DMS153 (cell line): ENCODE measurements at regions not wholly inside any gene's neighbourhood (a gene's known extent, or its start where the extent isn't known, plus 50 kb on each side); places are given as distances from the start of the nearest gene placed in this dataset.
A peak's percentile ranks its signal among the peaks of the same experiment; 100 is the strongest.

ENCODE experiments used
- DNase-seq: peaks from one replicate; lab custom pipeline; 2025; lab: John Stamatoyannopoulos, UW

GRCh38 chr15:94682171-94682570 is 450.8 kb downstream of the MCTP2 start:
- no peak for DNase-seq

- DNase-seq: no peak
Observed at GRCh38 chr15:94683902-94684301, 452.5 kb downstream of the MCTP2 start.

GRCh38 chr15:94691169-94691568 is 459.8 kb downstream of the MCTP2 start:
- no peak for DNase-seq

GRCh38 chr15:94692710-94693109 is 461.3 kb downstream of the MCTP2 start:
- DNase-seq: no peak

- no peak for DNase-seq
Observed at GRCh38 chr15:94700211-94700610, 468.9 kb downstream of the MCTP2 start.

- DNase-seq: no peak
Observed at GRCh38 chr15:94701281-94701985, 470.1 kb downstream of the MCTP2 start.

GRCh38 chr15:94703596-94703995 is 472.2 kb downstream of the MCTP2 start:
- DNase-seq: no peak

- no peak for DNase-seq
Observed at GRCh38 chr15:94704421-94704820, 473.1 kb downstream of the MCTP2 start.

GRCh38 chr15:94704946-94705345 is 473.6 kb downstream of the MCTP2 start:
- no peak for DNase-seq

- no peak for DNase-seq
Observed at GRCh38 chr15:94709319-94709718, 478.0 kb downstream of the MCTP2 start.

- DNase-seq: peak; percentile 1
Observed at GRCh38 chr15:94722024-94722636, 490.8 kb downstream of the MCTP2 start.

- DNase-seq: no peak
Observed at GRCh38 chr15:94723801-94724200, 492.4 kb downstream of the MCTP2 start.

GRCh38 chr15:94731286-94731685 is 499.9 kb downstream of the MCTP2 start:
- no peak for DNase-seq

GRCh38 chr15:94734460-94734859 is 503.1 kb downstream of the MCTP2 start:
- DNase-seq: no peak

- no peak for DNase-seq
Observed at GRCh38 chr15:94736236-94736635, 504.9 kb downstream of the MCTP2 start.

GRCh38 chr15:94739639-94740038 is 508.3 kb downstream of the MCTP2 start:
- DNase-seq: no peak

- DNase-seq: no peak
Observed at GRCh38 chr15:94740469-94740868, 509.1 kb downstream of the MCTP2 start.

GRCh38 chr15:94743668-94744067 is 512.3 kb downstream of the MCTP2 start:
- DNase-seq: no peak

GRCh38 chr15:94744080-94744793 is 512.9 kb downstream of the MCTP2 start:
- no peak for DNase-seq

- no peak for DNase-seq
Observed at GRCh38 chr15:94745371-94745770, 514.0 kb downstream of the MCTP2 start.

GRCh38 chr15:94747510-94747909 is 516.1 kb downstream of the MCTP2 start:
- DNase-seq: no peak

GRCh38 chr15:94749811-94750617 is 518.7 kb downstream of the MCTP2 start:
- no peak for DNase-seq
